HEK293 (cell line): ENCODE measurements at regions not wholly inside any gene's neighbourhood (a gene's known extent, or its start where the extent isn't known, plus 50 kb on each side); places are given as distances from the start of the nearest gene placed in this dataset.

ENCODE experiments used
- CTCF ChIA-PET: fragments of 350-600 bp; formaldehyde crosslinking; extraction: SDS; loops from one replicate; lab custom pipeline; 2021; ENCODE audit warnings: antibody characterized with exemption; lab: Yijun Ruan, JAX
- POLR2A ChIA-PET: fragments of 300-600 bp; formaldehyde crosslinking; extraction: SDS; loops from one replicate; lab custom pipeline; 2020; ENCODE audit warnings: antibody characterized with exemption, inconsistent platforms; lab: Yijun Ruan, JAX
- H3K27ac ChIP-seq: fragments of 200-500 bp; sonication (Bioruptor generic); 2 replicates; pipeline ENCODE4 v1.5.1; 2014; ENCODE audit warnings: low read depth, low read length, control low read depth, inconsistent platforms; ENCODE audit errors: extremely low read depth
- H3K36me3 ChIP-seq, 2 experiments: fragments of 200-500 bp in 1 of 2; sonication (Bioruptor generic) in 1 of 2; 1 replicate in 1 of 2; 2 replicates in 1 of 2; pipeline ENCODE4 v1.5.1; 2014 to 2017; ENCODE audit warnings: inconsistent platforms in 2 of 2, low read length in 2 of 2; ENCODE audit not compliant: control insufficient read depth in 2 of 2, insufficient read depth in 1 of 2
- H3K4me1 ChIP-seq: fragments of 200-500 bp; sonication (Bioruptor generic); 2 replicates; pipeline ENCODE4 v1.5.1; 2014; ENCODE audit warnings: mild to moderate bottlenecking, low read length, inconsistent platforms; ENCODE audit not compliant: control insufficient read depth, insufficient read depth
- H3K4me3 ChIP-seq: 2 replicates; pipeline ENCODE4 v1.5.1; 2011; ENCODE audit warnings: low read depth, mild to moderate bottlenecking, control low read depth, low read length, moderate library complexity
- H3K9me3 ChIP-seq: fragments of 200-500 bp; sonication (Bioruptor generic); 2 replicates; pipeline ENCODE4 v1.5.1; 2014; ENCODE audit warnings: low read depth, low read length, inconsistent platforms; ENCODE audit not compliant: control insufficient read depth, insufficient read depth
- BCL11A ChIP-seq: fragments of 450-650 bp; formaldehyde crosslinking; IDR thresholded peaks from 2 replicates; pipeline ENCODE4 v1.5.1; 2016; ENCODE audit warnings: low read depth, missing biosample characterization, missing genetic modification characterization
- GLIS1 ChIP-seq: fragments of 450-650 bp; formaldehyde crosslinking; IDR thresholded peaks from 2 replicates; pipeline ENCODE4 v1.5.1; 2016; ENCODE audit warnings: missing biosample characterization, missing genetic modification characterization
- HOXA7 ChIP-seq: sonication (generic); formaldehyde crosslinking; IDR thresholded peaks from 2 replicates; pipeline ENCODE4 v1.8.1; 2022; ENCODE audit warnings: missing genetic modification reagents, borderline replicate concordance
- HOXD13 ChIP-seq: sonication (generic); formaldehyde crosslinking; IDR thresholded peaks from 2 replicates; pipeline ENCODE4 v1.8.0; 2022; ENCODE audit warnings: missing genetic modification reagents, borderline replicate concordance
- KLF1 ChIP-seq: fragments of 450-650 bp; formaldehyde crosslinking; IDR thresholded peaks from 2 replicates; pipeline ENCODE4 v1.5.1; 2016; ENCODE audit warnings: missing biosample characterization, missing genetic modification characterization
- RBAK ChIP-seq: fragments of 450-650 bp; formaldehyde crosslinking; IDR thresholded peaks from 2 replicates; pipeline ENCODE4 v1.5.1; 2016; ENCODE audit warnings: missing biosample characterization, missing genetic modification characterization
- SALL2 ChIP-seq: fragments of 450-650 bp; formaldehyde crosslinking; IDR thresholded peaks from 2 replicates; pipeline ENCODE4 v1.5.0; 2017; ENCODE audit warnings: missing biosample characterization, mild to moderate bottlenecking, missing genetic modification characterization, borderline replicate concordance
- SCRT2 ChIP-seq: fragments of 450-650 bp; formaldehyde crosslinking; IDR thresholded peaks from 2 replicates; pipeline ENCODE4 v1.5.1; 2016; ENCODE audit warnings: missing biosample characterization, missing genetic modification characterization
- SP2 ChIP-seq: fragments of 450-650 bp; formaldehyde crosslinking; IDR thresholded peaks from 2 replicates; pipeline ENCODE4 v1.5.1; 2016; ENCODE audit warnings: missing biosample characterization, missing genetic modification characterization
- TRIM28 ChIP-seq: IDR thresholded peaks from 2 replicates; pipeline ENCODE4 v1.6.1; 2011; ENCODE audit warnings: low read length, control low read depth, borderline replicate concordance
- WT1 ChIP-seq: fragments of 450-650 bp; formaldehyde crosslinking; IDR thresholded peaks from 2 replicates; pipeline ENCODE4 v1.5.1; 2016; ENCODE audit warnings: missing biosample characterization, missing genetic modification characterization
- ZBTB20 ChIP-seq: fragments of 450-650 bp; formaldehyde crosslinking; IDR thresholded peaks from 2 replicates; pipeline ENCODE4 v1.5.1; 2016; ENCODE audit warnings: missing biosample characterization, missing genetic modification characterization
- ZIC2 ChIP-seq: fragments of 450-650 bp; formaldehyde crosslinking; IDR thresholded peaks from 2 replicates; pipeline ENCODE4 v1.5.1; 2016; ENCODE audit warnings: missing biosample characterization, missing genetic modification characterization
- ZNF112 ChIP-seq: fragments of 450-650 bp; formaldehyde crosslinking; IDR thresholded peaks from 2 replicates; pipeline ENCODE4 v1.5.0; 2017; ENCODE audit warnings: missing biosample characterization, missing genetic modification characterization
- ZNF121 ChIP-seq: fragments of 450-650 bp; formaldehyde crosslinking; IDR thresholded peaks from 2 replicates; pipeline ENCODE4 v1.5.1; 2016; ENCODE audit warnings: missing biosample characterization, missing genetic modification characterization
- ZNF155 ChIP-seq: fragments of 450-650 bp; formaldehyde crosslinking; IDR thresholded peaks from 2 replicates; pipeline ENCODE4 v1.5.1; 2016; ENCODE audit warnings: missing biosample characterization, missing genetic modification characterization
- ZNF18 ChIP-seq: fragments of 450-650 bp; formaldehyde crosslinking; IDR thresholded peaks from 2 replicates; pipeline ENCODE4 v1.5.1; 2016; ENCODE audit warnings: missing biosample characterization, missing genetic modification characterization
- ZNF214 ChIP-seq: fragments of 450-650 bp; formaldehyde crosslinking; IDR thresholded peaks from 2 replicates; pipeline ENCODE4 v1.5.1; 2017; ENCODE audit warnings: missing biosample characterization, mild to moderate bottlenecking, missing genetic modification characterization, borderline replicate concordance
- ZNF292 ChIP-seq: fragments of 450-650 bp; formaldehyde crosslinking; IDR thresholded peaks from 2 replicates; pipeline ENCODE4 v1.5.1; 2016; ENCODE audit warnings: low read depth, missing biosample characterization, missing genetic modification characterization, borderline replicate concordance
- ZNF354C ChIP-seq: fragments of 450-650 bp; formaldehyde crosslinking; IDR thresholded peaks from 2 replicates; pipeline ENCODE4 v1.5.1; 2016; ENCODE audit warnings: missing biosample characterization, missing genetic modification characterization, low read depth, borderline replicate concordance
- ZNF416 ChIP-seq: fragments of 450-650 bp; formaldehyde crosslinking; IDR thresholded peaks from 2 replicates; pipeline ENCODE4 v1.5.1; 2016; ENCODE audit warnings: missing biosample characterization, missing genetic modification characterization
- ZNF558 ChIP-seq: fragments of 450-650 bp; formaldehyde crosslinking; IDR thresholded peaks from 2 replicates; pipeline ENCODE4 v1.5.1; 2016; ENCODE audit warnings: missing biosample characterization, missing genetic modification characterization
- ZNF571 ChIP-seq: fragments of 450-650 bp; formaldehyde crosslinking; IDR thresholded peaks from 2 replicates; pipeline ENCODE4 v1.5.0; 2017; ENCODE audit warnings: missing biosample characterization, missing genetic modification characterization
- ZNF670 ChIP-seq: fragments of 450-650 bp; formaldehyde crosslinking; IDR thresholded peaks from 2 replicates; pipeline ENCODE4 v1.5.1; 2016; ENCODE audit warnings: missing biosample characterization, missing genetic modification characterization, low read depth
- ZNF785 ChIP-seq: fragments of 450-650 bp; formaldehyde crosslinking; IDR thresholded peaks from 2 replicates; pipeline ENCODE4 v1.5.1; 2016; ENCODE audit warnings: missing biosample characterization, missing genetic modification characterization
- ZNF830 ChIP-seq: fragments of 450-650 bp; IDR thresholded peaks from 2 replicates; pipeline ENCODE4 v1.5.0; 2018; ENCODE audit warnings: missing biosample characterization, missing genetic modification characterization, low read depth, mild to moderate bottlenecking, moderate library complexity
- ZNF843 ChIP-seq: fragments of 450-650 bp; formaldehyde crosslinking; IDR thresholded peaks from 2 replicates; pipeline ENCODE4 v1.5.1; 2016; ENCODE audit warnings: missing biosample characterization, missing genetic modification characterization
- TF ChIP-seq, protein P1 (sequence below): fragments of 450-650 bp; formaldehyde crosslinking; IDR thresholded peaks from 2 replicates; pipeline ENCODE4 v1.5.1; 2017; ENCODE audit warnings: missing biosample characterization, missing genetic modification characterization

- TF ChIP-seq TRIM28 (no peak), ZNF785 (tag by site-specific recombination) (no peak), ZIC2 (tag by site-specific recombination) (no peak), SALL2 (tag by site-specific recombination) (no peak), SCRT2 (tag by site-specific recombination) (no peak), KLF1 (tag by site-specific recombination) (no peak), ZNF121 (tag by site-specific recombination) (no peak)
Observed at GRCh38 chr1:83615370-83615769, 383.6 kb downstream of the TTLL7 start (continued).

GRCh38 chr1:83606416-83606955 is 392.4 kb downstream of the TTLL7 start:
- CTCF ChIA-PET, result no interaction called here
- no peaks in the 10 kb centered on the region for H3K36me3 ChIP-seq

DNA sequence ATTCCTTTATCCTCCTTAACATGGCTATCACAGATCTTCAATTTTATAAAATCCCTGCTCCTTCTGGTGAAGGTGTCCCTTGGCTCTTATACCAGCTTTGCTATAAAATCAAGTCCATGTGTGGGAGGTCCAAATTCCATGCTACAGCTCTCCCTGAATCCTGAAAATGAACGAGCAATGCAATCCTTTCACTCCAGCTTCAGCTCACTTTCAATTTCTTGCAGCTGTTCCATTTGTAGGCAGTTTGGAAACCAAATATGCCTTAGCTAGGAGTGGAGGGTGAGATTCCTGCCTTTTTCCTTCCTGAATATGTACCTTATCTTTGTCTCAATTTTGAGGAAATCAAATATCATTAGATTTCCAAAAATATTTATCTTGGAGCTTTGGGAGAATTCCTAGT is 402.6 kb downstream of the TTLL7 start:
- H3K9me3 ChIP-seq, result no peaks in the 10 kb centered on the region
- ChIA-PET POLR2A (no interaction called here), CTCF (interaction anchor here (0.5 kb wide), 1 partner anchor 9 kb away, joined by 3 read pairs; no protein-coding TSS in a partner anchor)
- no peak overlapping the region for H3K27ac ChIP-seq
- H3K4me1 ChIP-seq, result no peaks in the 10 kb centered on the region
- no peaks in the 10 kb centered on the region for H3K36me3 ChIP-seq
- H3K4me3 ChIP-seq, result no peak overlapping the region
- TF ChIP-seq ZNF354C, result no peak
- TF ChIP-seq ZNF571, result no peak
- TF ChIP-seq HOXA7 (CRISPR knock-in tag), result no peak
- TF ChIP-seq ZNF843 (tag by site-specific recombination), result no peak
- no peak for TF ChIP-seq ZNF785 (tag by site-specific recombination)
- no peak for TF ChIP-seq ZNF830
- no peak for TF ChIP-seq SP2
- no peak for TF ChIP-seq SCRT2 (tag by site-specific recombination)
- TF ChIP-seq BCL11A (tag by site-specific recombination), result no peak
- no peak for TF ChIP-seq ZNF670 (tag by site-specific recombination)
- no peak for TF ChIP-seq ZBTB20 (tag by site-specific recombination)

More at GRCh38 chr1:83606416-83606955, 392.4 kb downstream of the TTLL7 start:
- POLR2A ChIA-PET, result no interaction called here
- Histone ChIP-seq H3K9me3 (no peaks in the 10 kb centered on the region), H3K4me3 (no peak overlapping the region), H3K27ac (no peak overlapping the region), H3K4me1 (no peaks in the 10 kb centered on the region)
- no peak for TF ChIP-seq GLIS1 (tag by site-specific recombination)
- TF ChIP-seq TRIM28, result no peak
- TF ChIP-seq ZNF214 (tag by site-specific recombination), result no peak
- no peak for TF ChIP-seq WT1
- TF ChIP-seq HOXD13, result no peak
- TF ChIP-seq BCL11A (tag by site-specific recombination), result no peak
- TF ChIP-seq ZNF155 (tag by site-specific recombination), result no peak
- TF ChIP-seq ZNF112 (tag by site-specific recombination), result no peak
- no peak for TF ChIP-seq ZNF292 (tag by site-specific recombination)
- no peak for TF ChIP-seq ZNF558 (tag by site-specific recombination)
- no peak for TF ChIP-seq ZNF18 (tag by site-specific recombination)
- TF ChIP-seq, protein P1, sequence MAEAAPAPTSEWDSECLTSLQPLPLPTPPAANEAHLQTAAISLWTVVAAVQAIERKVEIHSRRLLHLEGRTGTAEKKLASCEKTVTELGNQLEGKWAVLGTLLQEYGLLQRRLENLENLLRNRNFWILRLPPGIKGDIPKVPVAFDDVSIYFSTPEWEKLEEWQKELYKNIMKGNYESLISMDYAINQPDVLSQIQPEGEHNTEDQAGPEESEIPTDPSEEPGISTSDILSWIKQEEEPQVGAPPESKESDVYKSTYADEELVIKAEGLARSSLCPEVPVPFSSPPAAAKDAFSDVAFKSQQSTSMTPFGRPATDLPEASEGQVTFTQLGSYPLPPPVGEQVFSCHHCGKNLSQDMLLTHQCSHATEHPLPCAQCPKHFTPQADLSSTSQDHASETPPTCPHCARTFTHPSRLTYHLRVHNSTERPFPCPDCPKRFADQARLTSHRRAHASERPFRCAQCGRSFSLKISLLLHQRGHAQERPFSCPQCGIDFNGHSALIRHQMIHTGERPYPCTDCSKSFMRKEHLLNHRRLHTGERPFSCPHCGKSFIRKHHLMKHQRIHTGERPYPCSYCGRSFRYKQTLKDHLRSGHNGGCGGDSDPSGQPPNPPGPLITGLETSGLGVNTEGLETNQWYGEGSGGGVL (tag by site-specific recombination), result no peak
- no peak for TF ChIP-seq ZNF416 (tag by site-specific recombination)
- TF ChIP-seq RBAK, result no peak
